MCF 10A (cell line): ENCODE measurements at regions not wholly inside any gene's neighbourhood (a gene's known extent, or its start where the extent isn't known, plus 50 kb on each side); places are given as distances from the start of the nearest gene placed in this dataset.

Experiments
- BruUV-seq: library from RNA; stranded (reverse); fragments of 400-500 nt; replicated peaks from 2 replicates; lab custom pipeline; 2021; lab: Mats Ljungman, UMichigan
- CTCF ChIA-PET: fragments of 300-600 bp; sonication (Branson Sonifier 250); formaldehyde crosslinking; extraction: SDS; loops from one replicate; lab custom pipeline; 2021; ENCODE audit warnings: antibody characterized with exemption, inconsistent platforms; lab: Yijun Ruan, JAX
- POLR2A ChIA-PET: fragments of 300-600, 350-650 bp; sonication (Branson Sonifier 250); formaldehyde crosslinking; extraction: SDS; loops from one replicate; lab custom pipeline; 2020; ENCODE audit warnings: antibody characterized with exemption, inconsistent platforms; lab: Yijun Ruan, JAX
- DNase-seq: peaks from one replicate; pipeline ENCODE4 v3.0.0-alpha.2; 2018; ENCODE audit not compliant: unreplicated experiment
- H3K27ac Mint-ChIP-seq: one replicate; pipeline ENCODE4 v1.8.0; 2022; ENCODE audit warnings: mild to moderate bottlenecking, low read depth, mixed read lengths; ENCODE audit not compliant: unreplicated experiment
- H3K27me3 Mint-ChIP-seq: one replicate; pipeline ENCODE4 v1.8.0; 2022; ENCODE audit warnings: mixed read lengths; ENCODE audit not compliant: insufficient read depth, unreplicated experiment
- H3K36me3 Mint-ChIP-seq: one replicate; pipeline ENCODE4 v1.8.0; 2022; ENCODE audit warnings: mild to moderate bottlenecking, moderate library complexity, mixed read lengths; ENCODE audit not compliant: insufficient read depth, unreplicated experiment
- H3K4me1 Mint-ChIP-seq: one replicate; pipeline ENCODE4 v1.8.0; 2022; ENCODE audit warnings: mixed read lengths; ENCODE audit not compliant: insufficient read depth, unreplicated experiment
- H3K4me3 Mint-ChIP-seq: one replicate; pipeline ENCODE4 v1.8.0; 2022; ENCODE audit warnings: mild to moderate bottlenecking, moderate library complexity, mixed read lengths; ENCODE audit not compliant: unreplicated experiment
- H3K9me3 Mint-ChIP-seq: one replicate; pipeline ENCODE4 v1.8.0; 2022; ENCODE audit warnings: mixed read lengths; ENCODE audit not compliant: unreplicated experiment
- CTCF ChIP-seq: fragments of 200-600 bp; IDR thresholded peaks from one replicate; pipeline ENCODE4 v1.8.0; 2022; ENCODE audit warnings: antibody characterized with exemption, mild to moderate bottlenecking; ENCODE audit not compliant: unreplicated experiment
- intact Hi-C: fragments of 100-400 bp; cut with micrococcal nuclease; formaldehyde crosslinking; loops from 2 replicates; pipeline ENCODE4 v1.14.1; 2022

GRCh38 chr4:80141543-80141942 lies 55.8 kb upstream of the PRDM8 start:
- intact Hi-C loops = no loop called here
- no peaks in the 10 kb centered on the region for H3K9me3 Mint-ChIP-seq
- H3K4me3 Mint-ChIP-seq = no peak overlapping the region
- no TSS peak for BruUV-seq
- CTCF ChIA-PET = interaction anchor here (1.2 to 1.9 kb wide), 3 partner anchors 13 to 44 kb away, joined by 3 to 5 read pairs (median 4); no protein-coding TSS in a partner anchor
- no peak overlapping the region for H3K27ac Mint-ChIP-seq
- no peaks in the 10 kb centered on the region for H3K27me3 Mint-ChIP-seq
- TF ChIP-seq CTCF = no peak
- POLR2A ChIA-PET = interaction anchor here (1.3 kb wide), 1 partner anchor 69 kb away, joined by 4 read pairs; the partner anchor contains the start of gene ANTXR2
- H3K4me1 Mint-ChIP-seq = peaks cover 15% of the 10 kb centered on the region
- DNase-seq = no peak
- H3K36me3 Mint-ChIP-seq = no peaks in the 10 kb centered on the region

- Mint-ChIP-seq H3K4me1 (peaks cover 23% of the 10 kb centered on the region), H3K27ac (no peak overlapping the region), H3K4me3 (no peak overlapping the region), H3K9me3 (no peaks in the 10 kb centered on the region), H3K27me3 (no peaks in the 10 kb centered on the region), H3K36me3 (no peaks in the 10 kb centered on the region)
- POLR2A ChIA-PET = interaction anchor here (1.0 to 1.8 kb wide), 2 partner anchors 10 to 18 kb away, joined by 3 to 12 read pairs; no protein-coding TSS in a partner anchor
- BruUV-seq = no TSS peak
- CTCF ChIA-PET = interaction anchor here (1.3 kb wide), 1 partner anchor 15 kb away, joined by 4 read pairs; no protein-coding TSS in a partner anchor
- intact Hi-C loops = no loop called here
- DNase-seq = no peak
- TF ChIP-seq CTCF = no peak
Observed at GRCh38 chr4:80140194-80140593, 57.1 kb upstream of the PRDM8 start.

- CTCF ChIA-PET = interaction anchor here (0.8 kb wide), 1 partner anchor 14 kb away, joined by 5 read pairs; no protein-coding TSS in a partner anchor
Observed at GRCh38 chr4:80139671-80140070, 57.6 kb upstream of the PRDM8 start.

More at GRCh38 chr4:80139671-80140070, 57.6 kb upstream of the PRDM8 start:
- Mint-ChIP-seq H3K4me1 (peaks cover 28% of the 10 kb centered on the region), H3K4me3 (no peak overlapping the region), H3K27me3 (no peaks in the 10 kb centered on the region), H3K36me3 (no peaks in the 10 kb centered on the region), H3K9me3 (no peaks in the 10 kb centered on the region), H3K27ac (no peak overlapping the region)
- BruUV-seq = no TSS peak
- no peak for TF ChIP-seq CTCF
- intact Hi-C loops = no loop called here
- POLR2A ChIA-PET = interaction anchor here (1.0 to 1.8 kb wide), 2 partner anchors 10 to 17 kb away, joined by 3 to 12 read pairs; no protein-coding TSS in a partner anchor
- DNase-seq = no peak
